ENCODE measurements at regions not wholly inside any gene's neighbourhood (a gene's known extent, or its start where the extent isn't known, plus 50 kb on each side); places are given as distances from the start of the nearest gene placed in this dataset.

DNA sequence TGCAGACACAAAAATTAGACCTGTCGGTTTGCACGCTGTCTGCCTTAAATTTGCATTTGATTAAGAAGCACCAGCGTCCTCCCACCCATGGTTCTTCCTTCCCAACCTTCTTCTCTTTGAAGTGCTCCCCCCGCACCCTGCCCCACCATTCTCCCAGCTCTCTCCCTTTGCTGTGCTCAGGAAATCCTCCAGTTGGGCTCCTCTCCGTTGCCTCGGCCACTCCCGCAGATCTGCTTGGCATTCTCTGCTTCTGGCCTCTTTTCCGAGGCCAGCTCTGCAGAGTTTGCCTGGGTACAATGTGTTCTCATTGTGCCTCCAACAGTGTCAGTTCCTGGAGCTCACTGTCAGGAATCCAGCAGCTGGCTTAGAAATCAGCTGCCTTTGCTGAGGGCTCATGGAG lies 126.1 kb downstream of the NAV1 start:
- TF ChIP-seq POLR2A (IDR thresholded peaks at IDR 0.05) (no peak), CTCF (IDR thresholded peaks at IDR 0.05) (no peak)
- Histone ChIP-seq H3K27me3 (no peaks in the 10 kb centered on the region), H3K4me3 (no peak overlapping the region), H3K4me1 (replicated peaks in 1 of 2) (no peaks in the 10 kb centered on the region), H3K27ac (no peak overlapping the region), H3K9me3 (replicated peaks in 1 of 3) (no peaks in the 10 kb centered on the region), H3K36me3 (replicated peaks in 1 of 2) (no peaks in the 10 kb centered on the region)
- 81 to 96% (median 88%) methylated on average over 8 of the region's 8 CpGs for WGBS, 4 donors
- intact Hi-C loops (cut with DNase I), result no loop called here
- no peak for DNase-seq

GRCh38 chr1:201666102-201666501 lies 127.2 kb downstream of the NAV1 start:
- no peak for DNase-seq
- no peaks in the 10 kb centered on the region for H3K9me3 ChIP-seq (replicated peaks in 1 of 3)
- H3K4me3 ChIP-seq, result no peak overlapping the region
- no peaks in the 10 kb centered on the region for H3K27me3 ChIP-seq
- intact Hi-C loops (cut with DNase I), result no loop called here
- no peaks in the 10 kb centered on the region for H3K4me1 ChIP-seq (replicated peaks in 1 of 2)
- no peak overlapping the region for H3K27ac ChIP-seq
- 90 to 96% (median 93%) methylated on average over 5 of the region's 5 CpGs for WGBS, 4 donors
- no peaks in the 10 kb centered on the region for H3K36me3 ChIP-seq (replicated peaks in 1 of 2)
- TF ChIP-seq CTCF (IDR thresholded peaks at IDR 0.05) (no peak), POLR2A (IDR thresholded peaks at IDR 0.05) (no peak)

DNA sequence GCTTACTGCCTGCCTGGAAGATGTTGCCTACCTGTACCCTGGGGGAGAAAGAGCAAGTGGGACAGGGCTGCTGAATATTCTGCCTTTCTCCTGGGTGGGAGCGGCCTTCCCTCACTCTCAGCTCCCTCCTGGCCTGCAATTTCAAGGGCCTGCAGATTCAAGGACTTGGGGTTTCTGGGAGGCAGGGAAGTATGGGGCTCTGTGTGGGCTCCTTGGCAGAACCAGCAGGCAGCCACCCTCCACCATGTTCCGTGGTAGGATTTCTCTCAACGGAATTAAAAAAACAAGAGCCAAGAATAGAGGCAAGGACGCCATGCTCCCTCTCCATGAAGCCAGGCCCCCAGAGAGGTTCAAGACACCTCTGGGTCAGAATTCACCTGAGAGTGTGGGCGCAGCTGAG lies 127.7 kb downstream of the NAV1 start:
- Histone ChIP-seq H3K4me1 (replicated peaks in 1 of 2) (no peaks in the 10 kb centered on the region), H3K9me3 (replicated peaks in 1 of 3) (no peaks in the 10 kb centered on the region), H3K36me3 (replicated peaks in 1 of 2) (no peaks in the 10 kb centered on the region), H3K4me3 (no peak overlapping the region), H3K27me3 (no peaks in the 10 kb centered on the region), H3K27ac (no peak overlapping the region)
- TF ChIP-seq POLR2A (IDR thresholded peaks at IDR 0.05) (no peak), CTCF (IDR thresholded peaks at IDR 0.05) (no peak)
- intact Hi-C loops (cut with DNase I), result no loop called here
- no peak for DNase-seq
- 92 to 100% (median 95%) methylated on average over 1 to 5 of the region's 5 CpGs for WGBS, 4 donors

GRCh38 chr1:201667479-201667878 lies 128.6 kb downstream of the NAV1 start:
- no peaks in the 10 kb centered on the region for H3K36me3 ChIP-seq (replicated peaks in 1 of 2)
- intact Hi-C loops (cut with DNase I), result no loop called here
- no peak overlapping the region for H3K27ac ChIP-seq
- DNase-seq, result no peak
- H3K4me1 ChIP-seq (replicated peaks in 1 of 2), result no peaks in the 10 kb centered on the region
- no peaks in the 10 kb centered on the region for H3K27me3 ChIP-seq
- 84 to 96% (median 92%) methylated on average over 5 of the region's 5 CpGs for WGBS, 4 donors
- TF ChIP-seq POLR2A (IDR thresholded peaks at IDR 0.05), result no peak
- no peak for TF ChIP-seq CTCF (IDR thresholded peaks at IDR 0.05)
- H3K4me3 ChIP-seq, result no peak overlapping the region
- no peaks in the 10 kb centered on the region for H3K9me3 ChIP-seq (replicated peaks in 1 of 3)
